C4-2B (cell line): ENCODE measurements at regions not wholly inside any gene's neighbourhood (a gene's known extent, or its start where the extent isn't known, plus 50 kb on each side); places are given as distances from the start of the nearest gene placed in this dataset.

Source experiments
- CTCF ChIP-seq: fragments of 450-650 bp; conservative IDR thresholded peaks from 2 replicates; pipeline ENCODE4 v1.5.1; 2017; ENCODE audit warnings: mild to moderate bottlenecking
- ZFX ChIP-seq: fragments of 450-650 bp; IDR thresholded peaks from 2 replicates; pipeline ENCODE4 v1.6.1; 2017

- no peak for TF ChIP-seq ZFX
- TF ChIP-seq CTCF: no peak
These were observed 63.3 kb downstream of the FHIP1A start for GRCh38 chr4:151472297-151472696.
